H1 (cell line): ENCODE measurements at regions not wholly inside any gene's neighbourhood (a gene's known extent, or its start where the extent isn't known, plus 50 kb on each side); places are given as distances from the start of the nearest gene placed in this dataset.

Experiments used
- BACH1 ChIP-seq: IDR thresholded peaks from 2 replicates; pipeline ENCODE4 v1.6.1; 2012; ENCODE audit warnings: low read length, improper control_type of control experiment
- CHD1 ChIP-seq: IDR thresholded peaks from 2 replicates; pipeline ENCODE4 v1.6.1; 2012; ENCODE audit warnings: low read depth, low read length, improper control_type of control experiment
- CTCF ChIP-seq, 3 experiments: IDR thresholded peaks; 1 replicate in 2 of 3; 2 replicates in 1 of 3; pipeline versions ENCODE4 v1.5.1 to v1.6.1; 2011; ENCODE audit warnings: low read length in 3 of 3, mild to moderate bottlenecking in 3 of 3, inconsistent platforms in 2 of 3, low read depth in 1 of 3, moderate library complexity in 1 of 3; ENCODE audit not compliant: insufficient read depth in 1 of 3; ENCODE audit errors: control extremely low read depth in 1 of 3
- EP300 ChIP-seq, 2 experiments: IDR thresholded peaks; 1 replicate in 1 of 2; 2 replicates in 1 of 2; pipeline ENCODE4 v1.6.1; 2011 to 2012; ENCODE audit warnings: low read depth in 2 of 2, low read length in 2 of 2, mild to moderate bottlenecking in 2 of 2, borderline replicate concordance in 1 of 2, inconsistent platforms in 1 of 2, moderate library complexity in 1 of 2
- GABPA ChIP-seq: IDR thresholded peaks from 2 replicates; pipeline ENCODE4 v1.6.1; 2011; ENCODE audit warnings: mild to moderate bottlenecking, low read length, moderate library complexity, borderline replicate concordance; ENCODE audit not compliant: insufficient read depth
- MAFK ChIP-seq: IDR thresholded peaks from 2 replicates; pipeline ENCODE4 v1.6.1; 2012; ENCODE audit warnings: low read depth, mild to moderate bottlenecking, improper control_type of control experiment, low read length
- POLR2A ChIP-seq, 2 experiments: IDR thresholded peaks; 1 replicate in 1 of 2; 2 replicates in 1 of 2; pipeline ENCODE4 v1.6.1; 2011; ENCODE audit warnings: low read depth in 2 of 2, low read length in 2 of 2, mild to moderate bottlenecking in 2 of 2; ENCODE audit errors: control extremely low read depth in 1 of 2
- RNF2 ChIP-seq: fragments of 200-900, 300-1000 bp; sonication (generic); IDR thresholded peaks from 2 replicates; pipeline ENCODE4 v1.7.1; 2016; ENCODE audit warnings: borderline replicate concordance, low read depth, mild to moderate bottlenecking, antibody characterized with exemption, low read length; ENCODE audit not compliant: poor library complexity, severe bottlenecking; ENCODE audit errors: missing control alignments
- TF ChIP-seq, protein P1 (sequence below): IDR thresholded peaks from 2 replicates; pipeline ENCODE4 v1.6.1; 2011; ENCODE audit warnings: low read depth, mild to moderate bottlenecking, low read length; ENCODE audit not compliant: insufficient read depth

GRCh38 chr13:85557691-85558467 is 241.3 kb downstream of the SLITRK6 start:
- no peak for TF ChIP-seq CTCF (IDR thresholded peaks at IDR 0.05; ENCODE audit: control extremely low read depth in 1 of 3, insufficient read depth in 1 of 3, low read depth in 1 of 3, low read length in 3 of 3)
- TF ChIP-seq, protein P1, sequence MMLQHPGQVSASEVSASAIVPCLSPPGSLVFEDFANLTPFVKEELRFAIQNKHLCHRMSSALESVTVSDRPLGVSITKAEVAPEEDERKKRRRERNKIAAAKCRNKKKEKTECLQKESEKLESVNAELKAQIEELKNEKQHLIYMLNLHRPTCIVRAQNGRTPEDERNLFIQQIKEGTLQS, result no peak
- TF ChIP-seq GABPA, result no peak
- no peak for TF ChIP-seq EP300 (IDR thresholded peaks at IDR 0.05; ENCODE audit: borderline replicate concordance in 1 of 2, low read depth in 2 of 2, low read length in 2 of 2)
- TF ChIP-seq POLR2A (IDR thresholded peaks at IDR 0.05; ENCODE audit: control extremely low read depth in 1 of 2, low read depth in 2 of 2, low read length in 2 of 2), result no peak
- no peak for TF ChIP-seq CHD1
- no peak for TF ChIP-seq BACH1
- TF ChIP-seq RNF2, result no peak
- TF ChIP-seq MAFK, result no peak
